Spleen (tissue), 7 donors: ENCODE measurements at regions not wholly inside any gene's neighbourhood (a gene's known extent, or its start where the extent isn't known, plus 50 kb on each side); places are given as distances from the start of the nearest gene placed in this dataset.

Source experiments
- POLR2A ChIP-seq, 3 donors: fragments of 450-650 bp; IDR thresholded peaks; one replicate each; pipeline ENCODE4 v1.5.1; 2017; ENCODE audit warnings: antibody characterized with exemption in 3 of 3, mild to moderate bottlenecking in 1 of 3
- POLR2AphosphoS5 ChIP-seq, 3 donors: sonication (generic); formaldehyde crosslinking; IDR thresholded peaks; one replicate each; pipeline ENCODE4 v1.5.1; 2017; ENCODE audit warnings: antibody characterized with exemption in 3 of 3
- TF ChIP-seq, protein P1 (sequence below), 11 experiments: fragments of 200-600 bp in 7 of 11; fragments of 450-650 bp in 4 of 11; sonication (generic) in 4 of 11; IDR thresholded peaks in 8 of 11; conservative IDR thresholded peaks in 3 of 11; 1 replicate in 7 of 11; 2 replicates in 4 of 11; pipeline versions ENCODE4 v1.4.0 to v1.8.0; 2016 to 2021; ENCODE audit warnings: antibody characterized with exemption in 11 of 11, inconsistent platforms in 4 of 11, mild to moderate bottlenecking in 1 of 11
- donor health status: DM: no; HTN: no; CAD: no; lungs with moderate emphysema.
- donor health status: DM: no; HTN: no; CAD: no.
- donor health status: DM: no; HTN: no; CAD: no.

DNA sequence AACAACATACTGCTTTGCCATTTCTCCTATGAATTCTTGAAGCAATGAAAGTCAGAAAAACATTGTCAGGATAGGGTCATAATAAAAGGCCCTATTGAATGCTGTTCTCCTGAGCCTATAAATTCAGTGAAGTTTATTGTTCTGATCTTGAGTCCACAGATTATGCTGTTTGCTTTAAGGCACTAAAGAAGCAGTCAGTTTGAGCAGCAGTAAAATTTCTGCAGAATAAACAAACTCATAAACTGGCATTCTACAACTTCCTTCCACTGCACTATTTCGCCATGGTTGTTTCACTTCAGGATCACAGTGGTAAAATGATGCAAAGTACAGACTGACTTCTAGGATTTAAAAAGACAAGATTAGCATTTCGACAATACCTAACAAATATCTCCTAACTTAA is 503.2 kb downstream of the SH2D4B start:
- TF ChIP-seq, protein P1, sequence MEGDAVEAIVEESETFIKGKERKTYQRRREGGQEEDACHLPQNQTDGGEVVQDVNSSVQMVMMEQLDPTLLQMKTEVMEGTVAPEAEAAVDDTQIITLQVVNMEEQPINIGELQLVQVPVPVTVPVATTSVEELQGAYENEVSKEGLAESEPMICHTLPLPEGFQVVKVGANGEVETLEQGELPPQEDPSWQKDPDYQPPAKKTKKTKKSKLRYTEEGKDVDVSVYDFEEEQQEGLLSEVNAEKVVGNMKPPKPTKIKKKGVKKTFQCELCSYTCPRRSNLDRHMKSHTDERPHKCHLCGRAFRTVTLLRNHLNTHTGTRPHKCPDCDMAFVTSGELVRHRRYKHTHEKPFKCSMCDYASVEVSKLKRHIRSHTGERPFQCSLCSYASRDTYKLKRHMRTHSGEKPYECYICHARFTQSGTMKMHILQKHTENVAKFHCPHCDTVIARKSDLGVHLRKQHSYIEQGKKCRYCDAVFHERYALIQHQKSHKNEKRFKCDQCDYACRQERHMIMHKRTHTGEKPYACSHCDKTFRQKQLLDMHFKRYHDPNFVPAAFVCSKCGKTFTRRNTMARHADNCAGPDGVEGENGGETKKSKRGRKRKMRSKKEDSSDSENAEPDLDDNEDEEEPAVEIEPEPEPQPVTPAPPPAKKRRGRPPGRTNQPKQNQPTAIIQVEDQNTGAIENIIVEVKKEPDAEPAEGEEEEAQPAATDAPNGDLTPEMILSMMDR (IDR thresholded peaks at IDR 0.05 in 8 of 11, conservative IDR thresholded peaks at IDR 0.05 in 3 of 11) = no peak
- TF ChIP-seq POLR2AphosphoS5 (IDR thresholded peaks at IDR 0.05) (no peak), POLR2A (IDR thresholded peaks at IDR 0.05) (no peak)
